Brain pericyte (primary cell): ENCODE measurements at regions not wholly inside any gene's neighbourhood (a gene's known extent, or its start where the extent isn't known, plus 50 kb on each side); places are given as distances from the start of the nearest gene placed in this dataset.
"Not testable (repeated sequence)": the region's sequence is repeated elsewhere in the genome, so short reads cannot be mapped to it uniquely, and the experiment has no call there.

Experiments
- DNase-seq: peaks from one replicate; pipeline ENCODE4 v3.0.0-alpha.2; 2012; ENCODE audit warnings: low read depth, low spot score

DNA sequence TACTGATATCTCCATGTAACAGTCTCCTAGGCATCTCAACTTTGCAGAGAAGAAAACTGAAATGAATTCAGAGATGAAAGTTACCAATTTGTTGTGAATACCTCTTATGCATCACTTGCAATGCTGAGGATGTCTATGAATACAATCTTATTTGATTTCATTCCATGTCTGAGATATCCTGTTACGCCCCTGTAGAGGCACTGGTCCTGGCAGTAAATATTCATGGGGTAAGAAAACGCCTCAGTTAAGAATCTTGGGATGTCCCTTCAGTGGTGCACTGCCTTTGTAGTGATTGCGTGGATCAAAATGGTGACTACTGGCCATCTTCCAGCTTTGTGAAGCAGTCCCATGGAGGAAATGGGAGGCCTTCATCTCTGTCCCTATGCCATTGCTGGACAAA is 229.1 kb upstream of the C9orf72 start:
- DNase-seq = no peak

DNA sequence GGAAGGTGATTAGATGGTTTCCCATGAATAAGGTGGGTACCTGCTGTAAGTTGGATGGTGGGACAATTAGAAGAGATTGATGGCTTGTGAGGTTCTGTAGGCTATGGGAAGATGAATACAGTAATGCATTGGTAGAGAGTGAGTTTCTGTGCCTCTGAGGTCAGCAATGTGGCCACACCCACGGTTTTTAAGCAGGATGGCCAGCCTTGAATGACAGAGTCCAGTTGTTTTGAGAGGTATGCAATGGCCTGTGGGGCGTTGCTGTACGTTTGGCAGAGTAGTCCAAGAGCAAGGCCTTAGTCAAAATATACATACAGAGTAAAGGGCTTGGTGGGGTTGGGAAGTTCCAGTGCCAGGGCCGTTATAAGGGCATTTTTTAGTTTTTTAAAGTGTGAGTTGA is 235.6 kb upstream of the C9orf72 start:
- no peak for DNase-seq

DNA sequence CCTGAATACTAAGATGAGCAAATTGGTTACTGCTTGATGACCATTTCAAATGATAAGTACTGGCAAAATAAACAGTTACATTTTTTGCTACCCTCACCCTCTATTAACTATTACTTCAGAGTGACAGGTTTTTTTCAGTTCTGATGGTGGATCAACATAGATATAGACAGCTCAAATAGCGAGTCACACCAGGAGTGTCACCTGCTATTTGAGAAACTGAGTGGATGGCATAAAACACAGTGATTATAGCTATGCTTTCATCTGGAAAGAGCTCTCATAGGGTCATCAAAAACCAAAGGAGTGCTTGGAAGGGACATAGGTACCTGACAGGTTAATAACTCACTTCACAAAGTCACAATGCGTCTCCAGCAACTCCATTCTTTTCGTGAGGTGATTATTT is 244.5 kb upstream of the C9orf72 start:
- no peak for DNase-seq

DNA sequence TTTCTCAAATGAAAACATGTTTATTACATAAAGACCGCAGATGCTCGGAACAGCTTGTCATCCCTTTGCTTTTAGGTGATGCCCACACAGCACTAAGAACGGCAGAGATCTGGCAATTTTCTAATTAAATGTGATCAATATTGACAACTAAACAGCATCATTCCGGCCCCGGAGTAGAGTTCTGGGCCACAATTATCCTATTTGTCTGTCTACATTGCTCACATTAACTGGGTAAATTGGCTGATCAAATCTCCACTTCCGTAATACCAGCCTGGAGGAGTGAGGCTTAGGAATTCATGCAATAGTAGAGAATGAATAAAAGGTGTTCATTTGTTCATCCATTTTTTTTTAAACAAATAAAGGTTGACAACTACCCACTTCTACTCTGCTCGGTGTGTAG is 245.1 kb upstream of the C9orf72 start:
- no peak for DNase-seq

DNA sequence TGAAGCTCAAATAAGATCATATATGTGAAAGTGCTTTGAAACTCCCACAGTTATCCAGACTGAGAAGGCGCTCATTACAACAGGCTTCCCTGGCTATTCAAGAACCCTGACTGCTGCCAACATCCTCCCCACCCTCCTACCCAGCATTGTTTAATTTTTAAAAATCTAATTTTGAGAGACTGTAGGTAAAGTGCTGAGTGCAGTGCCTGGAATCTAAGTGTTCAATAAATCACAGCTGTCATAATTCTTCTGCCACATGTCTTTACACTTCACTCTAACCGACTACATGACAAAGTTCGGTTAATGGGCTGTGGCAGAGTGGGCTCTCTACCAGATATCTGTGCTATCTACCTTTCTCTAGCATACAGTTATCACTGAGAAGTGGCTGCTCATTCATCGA is 255.6 kb upstream of the C9orf72 start:
- DNase-seq = no peak

DNA sequence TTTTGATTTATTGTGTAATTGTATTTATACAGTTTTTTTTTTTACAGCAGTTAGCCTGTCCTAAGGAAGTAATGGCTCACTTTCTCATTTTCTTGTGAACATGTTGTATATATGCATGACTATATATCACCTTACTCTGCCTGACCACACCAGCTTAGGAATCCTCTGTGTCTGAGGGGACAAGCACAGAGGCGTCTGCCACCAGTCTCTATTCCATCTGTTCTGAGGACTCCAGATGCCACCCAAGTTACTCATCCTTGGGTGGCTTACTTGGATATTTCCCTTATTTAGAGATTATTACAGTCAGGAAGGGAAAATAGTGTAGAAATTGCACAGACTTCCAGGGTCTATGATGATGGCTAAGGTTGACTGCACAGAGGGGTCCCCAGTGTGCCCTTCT is 256.3 kb upstream of the C9orf72 start:
- DNase-seq = no peak

DNA sequence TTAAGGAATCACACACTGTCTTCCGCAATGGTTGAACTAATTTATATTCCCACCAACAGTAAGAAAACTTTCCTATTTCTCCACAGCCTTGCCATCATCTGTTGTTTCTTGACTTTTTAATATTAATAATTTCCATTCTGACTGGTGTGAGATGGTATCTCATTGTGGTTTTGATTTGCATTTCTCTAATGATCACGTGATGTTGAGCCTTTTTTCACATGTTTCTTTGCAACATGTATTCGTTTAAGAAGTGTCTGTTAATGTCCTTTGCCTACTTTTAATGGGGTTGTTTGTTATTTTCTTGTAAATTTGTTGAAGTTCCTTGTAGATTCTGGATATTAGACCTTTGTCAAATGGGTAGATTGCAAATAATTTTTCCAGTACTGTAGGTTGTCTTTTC is 258.8 kb upstream of the C9orf72 start:
- DNase-seq = not testable (repeated sequence)

DNA sequence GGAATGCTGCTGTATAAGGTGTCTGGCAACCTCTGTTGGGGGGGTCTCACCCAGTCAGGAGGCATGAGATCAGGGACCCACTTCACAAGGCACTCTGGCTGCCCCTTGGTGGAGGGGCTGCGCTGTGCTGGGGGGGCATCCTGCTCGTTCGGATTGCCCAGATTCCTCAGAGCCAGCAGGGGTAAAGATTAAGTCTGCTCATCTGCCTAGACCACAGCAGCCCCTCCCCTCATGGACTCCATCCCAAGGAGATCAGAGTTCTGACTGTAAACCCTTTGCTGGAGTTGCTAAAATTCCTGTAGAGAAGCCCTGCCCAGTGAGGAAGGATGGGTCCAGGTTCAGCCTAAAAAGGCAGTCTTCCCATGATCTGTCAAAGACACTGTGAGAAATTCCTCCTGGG is 262.0 kb upstream of the C9orf72 start:
- no peak for DNase-seq

DNA sequence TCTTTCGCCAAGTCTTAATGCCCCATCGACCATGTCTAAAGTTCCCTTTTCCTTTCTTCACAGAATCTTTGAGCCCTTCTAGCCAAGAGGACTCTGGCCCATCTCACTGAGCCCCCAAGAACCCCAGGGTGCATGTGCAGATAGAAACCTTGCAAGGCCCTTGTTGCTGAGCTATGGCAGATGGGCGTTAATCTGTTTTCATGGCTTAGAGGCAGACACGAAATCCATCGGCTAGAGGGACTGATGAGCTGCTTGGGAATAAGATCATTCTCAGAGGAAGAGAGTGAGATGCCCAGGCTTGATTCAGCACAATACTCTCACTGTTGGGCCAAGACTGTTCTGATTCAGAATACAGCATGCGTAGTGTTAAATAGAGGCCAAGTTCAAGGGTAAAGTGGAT is 262.5 kb upstream of the C9orf72 start:
- DNase-seq = no peak

DNA sequence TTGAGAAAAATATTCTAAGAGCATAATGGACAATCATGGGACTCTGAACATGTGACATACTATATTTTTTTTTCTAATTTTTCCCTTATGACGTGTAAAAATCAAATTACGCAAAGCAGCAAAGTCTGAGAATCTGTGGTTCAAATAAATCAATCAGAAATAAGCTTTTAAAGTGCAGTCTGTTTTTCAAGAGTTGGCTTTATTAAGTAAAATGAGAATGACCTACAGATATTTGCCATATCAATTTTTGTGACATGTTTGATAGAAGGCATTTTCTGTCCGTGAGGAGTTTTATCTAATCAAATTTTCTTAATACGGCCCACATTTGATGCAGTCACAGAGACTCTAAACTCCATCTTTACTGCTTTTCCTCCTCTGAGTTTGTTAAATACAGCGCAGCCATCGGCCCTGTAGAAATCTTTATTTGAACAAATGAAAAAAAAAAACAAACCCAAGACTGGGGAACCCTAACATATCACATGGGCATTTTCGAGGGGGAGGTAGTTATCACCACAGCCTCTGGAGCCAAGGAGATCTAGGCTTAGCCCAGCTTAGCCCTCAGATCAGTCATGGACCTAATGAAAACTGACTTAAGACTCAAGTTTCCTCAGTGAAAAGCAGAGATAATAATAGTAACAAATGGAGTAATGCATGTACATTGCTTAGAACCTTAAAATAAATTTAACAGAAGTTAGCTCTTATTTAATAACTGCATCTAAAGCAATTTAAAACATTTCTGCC is 263.6 kb upstream of the C9orf72 start:
- no peak for DNase-seq

DNA sequence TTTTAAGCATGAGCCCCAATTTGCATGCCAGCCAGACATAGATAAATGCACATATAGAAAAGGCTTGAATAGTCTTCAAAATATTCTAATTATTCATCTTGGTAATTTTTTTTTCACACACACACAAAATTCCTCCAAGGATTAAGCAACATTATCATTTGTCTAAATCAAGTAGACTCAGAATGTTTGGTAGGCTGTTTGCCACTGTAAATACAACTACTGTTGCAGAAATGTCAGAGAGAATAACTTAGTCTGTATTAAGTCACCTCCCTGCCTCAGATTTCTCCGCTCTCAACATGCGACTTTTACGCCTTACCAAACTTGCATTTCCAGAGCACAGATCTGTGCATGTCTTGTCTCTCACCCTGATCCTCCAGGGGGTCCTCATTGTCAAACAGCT is 265.6 kb upstream of the C9orf72 start:
- DNase-seq = no peak

DNA sequence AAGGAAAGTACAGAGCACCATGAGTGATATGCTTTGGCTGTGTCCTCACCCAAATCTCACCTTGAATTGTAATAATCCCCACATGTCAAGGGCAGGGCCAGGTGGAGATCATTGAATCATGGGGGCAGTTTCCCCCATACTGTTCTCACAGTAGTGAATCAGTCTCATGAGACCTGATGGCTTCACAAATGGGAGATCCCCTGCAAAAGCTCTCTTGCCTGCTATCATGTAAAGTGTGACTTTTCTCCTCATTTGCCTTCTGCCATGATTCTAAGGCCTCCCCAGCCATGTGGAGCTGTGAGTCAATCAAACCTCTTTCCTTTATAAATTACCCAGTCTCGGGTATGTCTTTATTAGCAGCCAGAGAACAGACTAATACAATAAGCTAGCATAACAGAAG is 266.5 kb upstream of the C9orf72 start:
- DNase-seq = not testable (repeated sequence)

DNA sequence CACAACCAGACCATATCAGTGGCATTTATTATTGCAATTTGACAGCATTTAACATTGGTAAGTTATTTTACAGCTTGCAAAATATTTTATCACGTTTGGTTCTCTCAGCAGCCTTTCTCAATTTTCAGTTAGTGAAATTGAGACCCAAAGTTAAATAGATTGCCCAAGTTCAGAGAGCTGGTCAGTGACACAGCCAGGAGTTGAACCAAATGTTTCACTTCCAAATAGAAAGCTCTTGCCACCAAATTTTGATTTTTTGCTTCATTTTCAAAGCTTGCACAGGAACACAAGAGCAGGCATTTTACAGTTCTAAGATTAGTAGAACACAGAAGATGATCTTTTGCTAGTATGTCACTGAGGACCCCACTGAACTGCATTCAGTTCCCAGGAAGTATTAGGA is 271.5 kb upstream of the C9orf72 start:
- DNase-seq = no peak

DNA sequence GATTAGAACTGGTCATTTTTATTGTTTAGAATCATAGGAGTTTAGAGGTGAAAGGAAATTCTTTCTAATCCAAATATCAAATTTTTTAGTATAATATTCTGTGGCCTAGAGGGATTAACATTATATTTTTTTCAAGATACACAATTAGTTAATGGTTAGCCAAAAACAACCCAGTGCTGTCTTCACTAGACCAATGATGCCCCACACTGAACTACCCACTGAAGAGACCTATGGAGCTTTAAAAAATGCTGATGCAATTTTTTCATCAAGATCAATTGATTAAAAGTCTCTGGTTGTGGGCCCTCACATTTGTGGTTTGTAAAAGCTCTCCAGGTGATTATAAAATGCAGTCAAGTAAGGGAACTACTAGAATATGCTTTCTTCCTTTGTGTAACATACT is 274.1 kb upstream of the C9orf72 start:
- DNase-seq = no peak

DNA sequence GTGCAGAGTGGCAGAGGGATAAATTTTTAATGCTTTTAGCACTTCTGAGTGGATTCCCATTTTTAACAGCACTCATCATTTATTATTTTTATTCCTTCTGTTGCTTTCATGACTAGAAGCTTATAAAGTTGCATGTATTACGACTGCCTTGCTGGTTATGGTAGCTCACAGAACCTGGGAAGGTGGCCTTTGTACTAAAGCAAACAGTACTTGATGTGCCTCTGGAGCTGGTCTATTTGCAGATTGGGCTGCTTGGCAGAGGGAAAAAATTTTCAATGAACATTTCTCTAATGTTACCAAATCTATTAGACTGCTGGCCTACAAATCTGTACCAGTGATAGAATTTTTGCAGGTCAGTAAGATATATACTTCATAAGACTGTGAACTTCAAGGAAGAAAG is 274.5 kb upstream of the C9orf72 start:
- DNase-seq = no peak

DNA sequence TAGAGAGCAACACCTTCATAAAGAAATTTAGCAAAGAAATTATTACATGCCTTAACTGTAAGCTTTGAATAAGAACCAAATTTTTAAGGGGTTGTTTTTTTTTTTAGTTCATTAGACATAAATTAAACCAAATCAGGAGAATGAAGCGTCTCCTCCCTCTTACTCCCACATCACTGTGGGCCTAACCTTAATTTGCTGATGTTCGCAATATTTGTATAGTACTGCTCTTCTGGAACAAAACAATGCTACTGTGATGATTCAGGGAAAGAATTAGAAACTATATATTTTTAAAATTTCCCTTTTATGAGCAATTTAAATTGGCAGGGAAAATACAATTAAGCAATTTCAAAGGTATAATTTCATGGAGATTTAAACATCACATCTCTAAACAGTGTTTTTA is 275.0 kb upstream of the C9orf72 start:
- DNase-seq = no peak

DNA sequence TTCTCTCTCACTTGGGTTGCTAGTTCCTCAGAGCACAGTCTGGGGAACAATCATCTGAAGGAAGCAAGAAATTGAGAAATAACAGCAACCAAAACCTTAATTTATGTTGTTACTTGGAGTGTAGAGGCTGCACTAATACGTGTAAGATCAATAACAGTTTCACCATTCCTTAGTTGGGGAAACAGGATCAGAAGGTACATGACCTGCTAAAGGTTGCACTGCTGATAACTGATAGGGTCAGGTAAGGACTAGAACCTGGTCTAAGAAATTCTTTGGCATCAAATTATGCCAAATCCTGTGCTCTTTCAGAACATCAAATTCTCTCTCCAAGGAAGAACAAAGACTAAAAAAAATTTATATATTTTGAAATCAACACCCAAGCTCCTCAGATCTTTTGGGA is 278.6 kb upstream of the C9orf72 start:
- no peak for DNase-seq

DNA sequence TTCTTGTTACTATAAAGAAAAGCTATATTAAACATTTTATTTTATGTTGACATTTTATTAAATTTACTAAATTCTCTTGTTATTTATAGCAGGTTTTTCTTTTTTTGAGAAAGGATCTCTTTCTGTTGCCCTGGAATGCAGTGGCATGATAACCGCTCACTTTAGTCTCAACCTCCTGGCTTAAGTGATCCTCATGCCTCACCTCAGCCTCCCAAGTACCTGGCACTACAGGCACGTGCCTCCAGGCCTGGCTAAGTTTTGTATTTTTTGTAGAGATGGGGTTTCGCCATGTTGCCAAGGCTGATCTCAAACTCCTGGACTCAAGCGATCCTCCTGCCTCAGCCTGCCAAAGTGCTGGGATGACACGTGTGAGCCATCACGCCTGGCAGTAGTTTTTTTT is 280.2 kb upstream of the C9orf72 start:
- no peak for DNase-seq

DNA sequence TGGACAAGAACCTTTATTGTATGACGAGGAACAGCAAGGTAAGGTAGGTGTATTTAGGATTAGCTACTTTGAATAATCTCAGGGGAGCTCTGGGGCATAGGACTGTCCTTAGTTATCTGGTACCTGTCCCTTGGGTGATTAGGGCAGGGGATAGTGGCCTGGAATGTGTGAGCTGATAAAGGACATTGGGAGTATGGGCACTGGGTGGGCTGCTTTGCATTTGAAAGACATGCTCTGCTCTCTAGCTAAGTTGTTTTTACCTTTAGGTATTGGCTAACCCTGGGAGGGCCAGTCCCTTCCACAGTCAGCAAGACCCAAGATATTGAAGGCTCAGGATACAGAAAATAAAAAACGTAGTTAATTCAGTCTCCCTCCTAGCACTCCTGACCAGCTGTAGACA is 282.8 kb upstream of the C9orf72 start:
- no peak for DNase-seq

DNA sequence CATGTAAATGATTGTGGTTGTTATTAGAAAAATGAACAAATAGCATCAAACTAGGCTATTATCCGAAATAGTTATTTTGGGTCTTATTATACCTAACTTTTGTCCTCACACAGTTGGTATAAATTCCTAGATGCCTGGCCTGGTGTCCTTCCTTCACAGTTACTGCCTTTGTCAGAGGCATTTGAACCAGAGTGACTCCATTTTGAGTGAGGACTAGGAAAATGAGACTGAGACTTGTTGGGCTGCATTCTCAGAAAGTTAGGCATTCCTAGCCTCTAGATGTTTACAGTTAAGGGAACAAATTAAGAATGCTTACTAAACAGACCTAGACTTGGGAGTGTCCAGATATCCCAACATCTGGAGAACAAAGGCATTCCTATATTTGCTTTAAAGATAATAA is 283.5 kb upstream of the C9orf72 start:
- DNase-seq = no peak

DNA sequence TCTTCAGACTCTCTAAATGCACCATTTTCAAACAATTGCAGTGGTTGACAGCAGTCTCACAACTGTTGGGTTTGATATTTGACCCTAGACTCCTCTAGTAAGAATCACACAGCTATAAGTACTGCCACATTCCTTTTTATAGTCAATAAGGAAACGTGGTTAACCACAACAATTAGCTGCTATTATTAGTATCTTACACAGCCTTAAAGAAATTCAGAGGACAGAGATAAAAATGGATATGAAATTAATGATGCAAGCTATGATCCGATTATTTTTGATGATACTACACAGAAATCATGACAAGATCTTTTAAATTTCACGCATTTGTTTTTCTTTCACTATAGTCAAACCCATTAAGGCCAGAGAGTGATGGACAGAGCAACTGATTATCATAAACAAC is 288.6 kb upstream of the C9orf72 start:
- DNase-seq = no peak

DNA sequence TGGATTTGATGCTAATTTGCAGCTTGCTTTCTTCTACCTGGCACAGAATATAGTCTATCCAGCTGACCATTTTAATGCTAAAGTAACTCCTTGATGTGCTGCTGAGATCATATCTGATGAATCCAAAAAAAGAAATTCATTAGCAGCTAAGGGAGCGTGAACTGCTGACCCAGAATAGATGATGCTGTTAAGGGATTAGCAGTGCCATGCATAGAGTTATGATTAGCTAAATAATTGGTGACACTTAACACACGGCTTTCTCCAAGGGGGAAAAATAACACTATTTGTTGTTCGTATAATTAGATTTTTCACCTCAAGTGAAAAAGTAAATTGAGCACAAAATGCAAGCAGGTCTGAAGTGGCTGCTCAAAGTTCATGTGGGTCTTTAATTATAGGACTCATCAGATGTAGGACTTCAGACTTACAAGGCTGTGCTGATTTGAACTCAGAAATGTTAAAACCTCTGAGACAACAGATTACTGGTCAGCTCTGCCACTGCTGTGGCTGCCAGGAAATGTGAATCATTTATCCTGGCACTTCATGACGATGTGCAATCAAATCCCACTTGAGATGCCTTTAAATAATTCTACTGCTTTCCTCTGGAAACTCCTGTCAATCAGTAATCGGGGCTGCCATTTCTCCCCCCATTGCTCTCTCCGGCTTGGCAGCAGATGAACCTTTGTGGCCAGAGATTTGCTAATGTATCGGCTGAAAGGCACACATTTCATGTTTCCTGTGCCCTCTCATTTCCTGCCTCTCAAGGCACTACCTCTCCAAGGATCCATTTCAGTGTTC is 291.6 kb upstream of the C9orf72 start:
- DNase-seq = no peak

DNA sequence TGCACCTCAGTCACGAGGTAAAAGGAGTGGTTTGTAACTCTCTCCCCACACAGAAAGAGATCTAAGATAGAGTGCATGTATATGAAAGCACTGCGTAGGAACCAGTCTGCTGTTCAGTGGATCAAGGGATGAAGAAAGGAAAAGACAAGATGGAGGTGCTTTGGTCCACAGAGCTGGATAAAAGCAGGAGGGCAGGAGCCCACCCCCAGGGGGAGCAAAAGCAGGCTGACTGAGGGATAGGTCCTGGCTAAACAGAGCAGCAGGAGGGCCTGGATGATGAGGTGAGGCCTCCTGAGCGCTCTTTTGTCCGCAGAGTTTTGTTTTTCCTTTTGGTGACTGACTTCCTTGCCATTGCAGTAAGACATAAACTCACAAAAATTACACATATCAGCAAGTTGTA is 293.5 kb upstream of the C9orf72 start:
- no peak for DNase-seq
